Vagina (tissue), 2 donors: ENCODE measurements at regions not wholly inside any gene's neighbourhood (a gene's known extent, or its start where the extent isn't known, plus 50 kb on each side); places are given as distances from the start of the nearest gene placed in this dataset.

Experiments used
- DNase-seq, 2 donors: peaks; one replicate each; pipeline ENCODE4 v3.0.0-alpha.2; 2017; ENCODE audit errors: extremely low spot score in 2 of 2
- H3K27ac ChIP-seq: fragments of 200-600 bp; sonication (generic); one replicate; pipeline ENCODE4 v1.5.1; 2019
- H3K27me3 ChIP-seq: fragments of 200-600 bp; sonication (generic); one replicate; pipeline ENCODE4 v1.5.1; 2019
- H3K36me3 ChIP-seq, 2 donors: fragments of 200-600 bp; sonication (generic); one replicate each; pipeline ENCODE4 v1.5.1; 2017 to 2019
- H3K4me1 ChIP-seq: fragments of 200-600 bp; sonication (generic); one replicate; pipeline ENCODE4 v1.5.1; 2019
- H3K4me3 ChIP-seq, 2 donors: fragments of 200-600 bp; sonication (generic); 1 replicate in 1 of 2; 2 replicates in 1 of 2; pipeline ENCODE4 v1.5.1; 2016 to 2019
- H3K9me3 ChIP-seq: fragments of 200-600 bp; sonication (generic); one replicate; pipeline ENCODE4 v1.5.1; 2019
- CTCF ChIP-seq, 3 experiments: fragments of 450-650 bp in 2 of 3; fragments of 200-600 bp in 1 of 3; sonication (generic) in 1 of 3; IDR thresholded peaks; one replicate each; pipeline ENCODE4 v1.5.1; 2017 to 2019; ENCODE audit warnings: antibody characterized with exemption in 3 of 3, mild to moderate bottlenecking in 2 of 3, moderate library complexity in 2 of 3
- POLR2A ChIP-seq, 2 donors: fragments of 450-650 bp; IDR thresholded peaks; one replicate each; pipeline ENCODE4 v1.6.1; 2017; ENCODE audit warnings: antibody characterized with exemption in 2 of 2, mild to moderate bottlenecking in 2 of 2, moderate library complexity in 2 of 2
- POLR2AphosphoS5 ChIP-seq, 2 donors: sonication (generic); formaldehyde crosslinking; IDR thresholded peaks; one replicate each; pipeline ENCODE4 v1.9.0; 2017; ENCODE audit warnings: antibody characterized with exemption in 2 of 2, mild to moderate bottlenecking in 2 of 2, low read depth in 1 of 2; ENCODE audit not compliant: insufficient read depth in 1 of 2
- intact Hi-C: fragments of 100-400 bp; cut with DNase I; formaldehyde crosslinking; loops from one replicate; pipeline ENCODE4 v1.15.1; 2023

DNA sequence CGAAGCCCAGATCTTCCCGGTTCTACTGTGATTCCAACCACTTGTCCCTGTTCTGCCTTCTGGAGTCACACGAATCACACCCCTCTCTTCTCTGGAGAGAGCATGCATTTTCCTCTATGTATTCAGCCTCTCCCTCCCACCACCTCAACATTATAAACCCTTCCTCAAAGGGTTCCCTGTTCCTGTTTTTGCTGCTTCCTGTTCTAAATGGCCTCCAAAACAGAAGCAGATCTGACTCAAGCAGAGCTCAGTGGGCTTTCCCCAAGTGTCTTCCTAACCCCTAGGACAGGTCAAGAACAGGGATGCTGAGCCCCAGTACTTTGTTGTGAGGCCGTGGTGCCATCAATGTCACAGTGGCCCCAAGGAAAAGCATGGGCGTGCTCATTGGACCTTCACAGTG, 75.7 kb upstream of the ARNT2 start:
- H3K27ac ChIP-seq: no peak overlapping the region
- intact Hi-C loops: no loop called here
- TF ChIP-seq POLR2AphosphoS5 (IDR thresholded peaks at IDR 0.05; ENCODE audit: insufficient read depth in 1 of 2, low read depth in 1 of 2) (no peak), POLR2A (IDR thresholded peaks at IDR 0.05) (no peak), CTCF (IDR thresholded peaks at IDR 0.05) (no peak)
- no peaks in the 10 kb centered on the region for H3K9me3 ChIP-seq
- H3K36me3 ChIP-seq: no peaks in the 10 kb centered on the region
- no peaks in the 10 kb centered on the region for H3K4me1 ChIP-seq
- no peak overlapping the region for H3K4me3 ChIP-seq
- no peaks in the 10 kb centered on the region for H3K27me3 ChIP-seq
- no peak for DNase-seq

- no peak for DNase-seq
- intact Hi-C loops: no loop called here
- Histone ChIP-seq H3K27ac (no peak overlapping the region), H3K4me3 (no peak overlapping the region), H3K36me3 (no peaks in the 10 kb centered on the region), H3K9me3 (no peaks in the 10 kb centered on the region), H3K27me3 (no peaks in the 10 kb centered on the region), H3K4me1 (no peaks in the 10 kb centered on the region)
- TF ChIP-seq POLR2A (IDR thresholded peaks at IDR 0.05): no peak
Measured at GRCh38 chr15:80331886-80332406, 72.2 kb upstream of the ARNT2 start.

- TF ChIP-seq POLR2AphosphoS5 (IDR thresholded peaks at IDR 0.05; ENCODE audit: insufficient read depth in 1 of 2, low read depth in 1 of 2) (no peak), POLR2A (IDR thresholded peaks at IDR 0.05) (no peak), CTCF (IDR thresholded peaks at IDR 0.05) (no peak)
Measured at GRCh38 chr15:80333261-80333660, 70.9 kb upstream of the ARNT2 start.

DNA sequence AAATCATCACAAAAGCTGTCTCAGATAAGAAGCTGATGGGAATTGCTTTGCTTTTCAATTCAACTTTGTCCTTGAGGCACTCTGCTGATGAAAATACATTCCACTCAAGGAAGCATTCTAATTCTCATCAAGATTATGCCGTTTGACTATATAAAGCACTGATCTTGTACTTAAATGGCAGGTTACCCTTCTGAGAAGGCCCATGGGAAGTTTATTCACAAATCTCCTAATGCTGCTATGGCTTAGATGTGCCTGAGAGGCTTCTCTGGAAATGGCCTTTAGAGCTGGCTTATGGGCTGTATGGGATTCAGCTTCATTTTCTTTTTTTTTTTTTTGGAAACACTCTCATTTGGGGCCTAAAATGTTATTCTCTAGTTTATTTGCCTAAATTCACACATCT, 69.7 kb upstream of the ARNT2 start:
- no peak overlapping the region for H3K4me3 ChIP-seq
- no peaks in the 10 kb centered on the region for H3K27me3 ChIP-seq
- H3K36me3 ChIP-seq: no peaks in the 10 kb centered on the region
- DNase-seq: no peak
- H3K4me1 ChIP-seq: no peaks in the 10 kb centered on the region
- intact Hi-C loops: no loop called here
- no peaks in the 10 kb centered on the region for H3K9me3 ChIP-seq
- TF ChIP-seq POLR2A (IDR thresholded peaks at IDR 0.05) (no peak), CTCF (IDR thresholded peaks at IDR 0.05) (no peak), POLR2AphosphoS5 (IDR thresholded peaks at IDR 0.05; ENCODE audit: insufficient read depth in 1 of 2, low read depth in 1 of 2) (no peak)
- H3K27ac ChIP-seq: no peak overlapping the region

More at GRCh38 chr15:80333261-80333660, 70.9 kb upstream of the ARNT2 start:
- DNase-seq: no peak
- intact Hi-C loops: no loop called here
- no peaks in the 10 kb centered on the region for H3K27me3 ChIP-seq
- no peak overlapping the region for H3K4me3 ChIP-seq
- no peak overlapping the region for H3K27ac ChIP-seq
- no peaks in the 10 kb centered on the region for H3K9me3 ChIP-seq
- H3K4me1 ChIP-seq: no peaks in the 10 kb centered on the region
- no peaks in the 10 kb centered on the region for H3K36me3 ChIP-seq

GRCh38 chr15:80339601-80340000, 64.6 kb upstream of the ARNT2 start:
- intact Hi-C loops: no loop called here
- Histone ChIP-seq H3K4me1 (no peaks in the 10 kb centered on the region), H3K27ac (no peak overlapping the region), H3K27me3 (no peaks in the 10 kb centered on the region), H3K4me3 (no peak overlapping the region), H3K36me3 (no peaks in the 10 kb centered on the region), H3K9me3 (no peaks in the 10 kb centered on the region)
- no peak for TF ChIP-seq POLR2AphosphoS5 (IDR thresholded peaks at IDR 0.05; ENCODE audit: insufficient read depth in 1 of 2, low read depth in 1 of 2)
- DNase-seq: no peak

GRCh38 chr15:80342148-80342547, 62.0 kb upstream of the ARNT2 start:
- no peak for TF ChIP-seq POLR2A (IDR thresholded peaks at IDR 0.05)
- no peak for TF ChIP-seq POLR2AphosphoS5 (IDR thresholded peaks at IDR 0.05; ENCODE audit: insufficient read depth in 1 of 2, low read depth in 1 of 2)
- no peak for TF ChIP-seq CTCF (IDR thresholded peaks at IDR 0.05)
- Histone ChIP-seq H3K36me3 (no peaks in the 10 kb centered on the region), H3K27me3 (no peaks in the 10 kb centered on the region), H3K9me3 (no peaks in the 10 kb centered on the region), H3K4me1 (no peaks in the 10 kb centered on the region), H3K4me3 (no peak overlapping the region), H3K27ac (no peak overlapping the region)
- intact Hi-C loops: no loop called here
- DNase-seq: no peak
